MM.1S (cell line): ENCODE measurements at regions not wholly inside any gene's neighbourhood (a gene's known extent, or its start where the extent isn't known, plus 50 kb on each side); places are given as distances from the start of the nearest gene placed in this dataset.

Experiments used
- DNase-seq: peaks from one replicate; pipeline ENCODE4 v3.0.0-alpha.2; 2015
- H2AFZ ChIP-seq: fragments of 300-600 bp; sonication (generic); 2 replicates; pipeline ENCODE4 v1.6.0; 2016; ENCODE audit warnings: antibody characterized with exemption, low read length
- H3F3A ChIP-seq: fragments of 300-600 bp; sonication (generic); 2 replicates; pipeline ENCODE4 v1.6.1; 2016; ENCODE audit warnings: mild to moderate bottlenecking, antibody characterized with exemption, low read length, moderate library complexity, mixed read lengths; ENCODE audit not compliant: insufficient read depth
- H3K27ac ChIP-seq: fragments of 300-600 bp; sonication (generic); 2 replicates; pipeline ENCODE4 v1.5.1; 2016; ENCODE audit warnings: mild to moderate bottlenecking, low read length
- H3K27me3 ChIP-seq: fragments of 300-600 bp; sonication (generic); replicated peaks from 2 replicates; pipeline ENCODE4 v1.6.0; 2016; ENCODE audit warnings: low read length; ENCODE audit not compliant: insufficient read depth
- H3K36me3 ChIP-seq: fragments of 300-600 bp; sonication (generic); replicated peaks from 2 replicates; pipeline ENCODE4 v1.6.1; 2016; ENCODE audit warnings: mild to moderate bottlenecking, low read length, mixed read lengths; ENCODE audit not compliant: insufficient read depth
- H3K4me1 ChIP-seq: fragments of 300-600 bp; sonication (generic); 2 replicates; pipeline ENCODE4 v1.6.1; 2016; ENCODE audit warnings: low read length, mixed read lengths
- H3K4me2 ChIP-seq: fragments of 300-600 bp; sonication (generic); 2 replicates; pipeline ENCODE4 v1.6.0; 2016; ENCODE audit warnings: low read depth, low read length
- H3K4me3 ChIP-seq: fragments of 300-600 bp; sonication (generic); 2 replicates; pipeline ENCODE4 v1.5.1; 2016; ENCODE audit warnings: low read length, mixed read lengths
- H3K79me2 ChIP-seq: fragments of 300-600 bp; sonication (generic); 2 replicates; pipeline ENCODE4 v1.6.1; 2016; ENCODE audit warnings: mixed run types, low read length, mixed read lengths
- H3K9ac ChIP-seq: fragments of 300-600 bp; sonication (generic); 2 replicates; pipeline ENCODE4 v1.6.1; 2016; ENCODE audit warnings: low read length, mixed read lengths
- H3K9me2 ChIP-seq: fragments of 300-600 bp; sonication (generic); replicated peaks from 2 replicates; pipeline ENCODE4 v1.6.1; 2016; ENCODE audit warnings: mild to moderate bottlenecking, low read length, mixed read lengths; ENCODE audit not compliant: insufficient read depth
- H3K9me3 ChIP-seq: fragments of 300-600 bp; sonication (generic); replicated peaks from 2 replicates; pipeline ENCODE4 v1.6.1; 2016; ENCODE audit warnings: mild to moderate bottlenecking, low read length, mixed read lengths; ENCODE audit not compliant: insufficient read depth
- H4K20me1 ChIP-seq: fragments of 300-600 bp; sonication (generic); 2 replicates; pipeline ENCODE4 v1.6.1; 2016; ENCODE audit warnings: mild to moderate bottlenecking, low read length, moderate library complexity, mixed read lengths; ENCODE audit not compliant: insufficient read depth
- EZH2 ChIP-seq: fragments of 300-600 bp; sonication (generic); optimal IDR thresholded peaks from 2 replicates; pipeline ENCODE3; 2017; ENCODE audit warnings: low read depth, mild to moderate bottlenecking, antibody characterized with exemption, low read length, mixed read lengths
- EZH2phosphoT487 ChIP-seq: fragments of 300-600 bp; sonication (generic); IDR thresholded peaks from 2 replicates; pipeline ENCODE4 v1.6.1; 2018; ENCODE audit warnings: antibody characterized with exemption, low read length
- TF ChIP-seq, protein P1 (sequence below): fragments of 300-600 bp; sonication (generic); IDR thresholded peaks from 2 replicates; pipeline ENCODE4 v1.5.1; 2016; ENCODE audit warnings: antibody characterized with exemption, low read length, mixed read lengths

DNA sequence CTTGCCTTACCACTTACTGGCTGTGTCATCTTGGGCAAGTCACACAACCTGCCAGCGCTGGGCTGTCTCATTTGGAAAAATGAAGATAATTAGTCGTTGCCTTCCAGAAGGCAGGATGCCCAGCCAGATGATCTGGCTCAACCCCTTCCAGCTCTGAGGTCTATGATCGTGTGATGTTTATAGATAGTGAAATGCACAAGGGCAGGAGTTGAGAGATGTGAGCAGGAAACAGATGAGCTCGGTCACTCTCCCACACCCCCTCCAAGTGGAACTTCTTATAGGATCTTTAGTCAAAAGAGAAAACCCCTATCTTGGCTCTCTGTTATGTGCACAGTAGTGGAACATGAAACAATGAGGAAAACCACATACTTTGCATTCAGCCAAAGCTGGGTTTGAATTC is 336.8 kb upstream of the PPARGC1A start:
- Histone ChIP-seq H3K4me2 (peak overlapping the region; percentile 48), H3K4me1 (0 out of 2 replicates have a peak, but pooled peaks cover 13% of the 10 kb centered on the region), H2AFZ (peak overlapping the region; percentile 7)

DNA sequence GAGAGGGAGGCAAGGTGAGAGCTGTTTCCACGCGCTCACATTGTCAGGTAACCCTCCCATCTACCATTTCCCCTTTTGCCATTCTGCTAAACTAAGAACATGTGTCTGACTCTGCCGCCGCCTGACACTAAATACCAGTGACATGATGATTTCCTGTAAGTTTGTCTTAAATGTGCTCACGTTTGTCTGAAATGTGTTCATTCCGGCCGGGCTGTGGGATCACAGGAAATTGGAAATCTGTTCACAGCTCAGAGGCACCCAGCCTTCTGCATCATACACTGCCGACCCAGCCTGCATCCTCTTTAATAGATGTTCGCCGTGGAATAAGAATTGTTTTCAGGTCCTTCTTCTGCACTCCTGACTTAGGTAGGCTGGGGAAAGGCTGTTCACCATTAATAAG is 336.2 kb upstream of the PPARGC1A start:
- Histone ChIP-seq H2AFZ (peak overlapping the region; percentile 7; the same call in 1 of the 2 replicates), H3K9me2 (no peaks in the 10 kb centered on the region), H3K36me3 (no peaks in the 10 kb centered on the region), H3K4me1 (0 out of 2 replicates have a peak, but pooled peaks cover 13% of the 10 kb centered on the region), H4K20me1 (no peaks in the 10 kb centered on the region), H3K9ac (no peak overlapping the region), H3K9me3 (no peaks in the 10 kb centered on the region), H3K4me3 (peak overlapping the region; percentile 9), H3K27ac (no peak overlapping the region), H3K79me2 (no peaks in the 10 kb centered on the region), H3F3A (no peaks in the 10 kb centered on the region), H3K27me3 (no peaks in the 10 kb centered on the region), H3K4me2 (peak overlapping the region; percentile 48)
- DNase-seq: no peak
- TF ChIP-seq, protein P1, sequence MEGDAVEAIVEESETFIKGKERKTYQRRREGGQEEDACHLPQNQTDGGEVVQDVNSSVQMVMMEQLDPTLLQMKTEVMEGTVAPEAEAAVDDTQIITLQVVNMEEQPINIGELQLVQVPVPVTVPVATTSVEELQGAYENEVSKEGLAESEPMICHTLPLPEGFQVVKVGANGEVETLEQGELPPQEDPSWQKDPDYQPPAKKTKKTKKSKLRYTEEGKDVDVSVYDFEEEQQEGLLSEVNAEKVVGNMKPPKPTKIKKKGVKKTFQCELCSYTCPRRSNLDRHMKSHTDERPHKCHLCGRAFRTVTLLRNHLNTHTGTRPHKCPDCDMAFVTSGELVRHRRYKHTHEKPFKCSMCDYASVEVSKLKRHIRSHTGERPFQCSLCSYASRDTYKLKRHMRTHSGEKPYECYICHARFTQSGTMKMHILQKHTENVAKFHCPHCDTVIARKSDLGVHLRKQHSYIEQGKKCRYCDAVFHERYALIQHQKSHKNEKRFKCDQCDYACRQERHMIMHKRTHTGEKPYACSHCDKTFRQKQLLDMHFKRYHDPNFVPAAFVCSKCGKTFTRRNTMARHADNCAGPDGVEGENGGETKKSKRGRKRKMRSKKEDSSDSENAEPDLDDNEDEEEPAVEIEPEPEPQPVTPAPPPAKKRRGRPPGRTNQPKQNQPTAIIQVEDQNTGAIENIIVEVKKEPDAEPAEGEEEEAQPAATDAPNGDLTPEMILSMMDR: no peak
- TF ChIP-seq EZH2: no peak
- no peak for TF ChIP-seq EZH2phosphoT487

More for the DNA sequence above, 336.8 kb upstream of the PPARGC1A start:
- TF ChIP-seq, protein P1: no peak
- no peak for TF ChIP-seq EZH2
- no peak for TF ChIP-seq EZH2phosphoT487
- Histone ChIP-seq H4K20me1 (no peaks in the 10 kb centered on the region), H3K4me3 (peak overlapping the region; percentile 9), H3K79me2 (no peaks in the 10 kb centered on the region), H3F3A (no peaks in the 10 kb centered on the region), H3K9ac (no peak overlapping the region), H3K27me3 (no peaks in the 10 kb centered on the region), H3K9me3 (no peaks in the 10 kb centered on the region), H3K27ac (no peak overlapping the region; the same call in 1 of the 2 replicates), H3K36me3 (no peaks in the 10 kb centered on the region), H3K9me2 (no peaks in the 10 kb centered on the region)
- DNase-seq: peak; percentile 72

DNA sequence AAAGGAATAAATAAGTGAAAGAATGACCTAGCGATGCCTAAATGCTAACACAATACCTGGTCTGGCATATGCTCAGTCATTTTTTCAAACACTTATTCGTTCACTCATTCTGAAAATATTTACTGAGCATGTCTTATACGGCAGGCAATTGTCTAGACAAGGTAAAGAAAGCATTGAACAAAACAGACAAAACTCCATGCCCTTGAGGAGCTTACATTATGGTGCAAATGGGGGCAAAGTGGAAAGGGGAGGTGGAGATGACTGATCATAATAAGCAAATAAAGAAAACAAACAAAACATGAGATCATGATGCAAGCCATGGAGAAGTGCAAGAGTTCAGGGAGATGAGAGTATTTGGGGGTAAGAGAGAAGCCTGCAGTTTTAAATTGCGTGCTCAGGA is 334.6 kb upstream of the PPARGC1A start:
- H4K20me1 ChIP-seq: no peaks in the 10 kb centered on the region
- H3K9me3 ChIP-seq: no peaks in the 10 kb centered on the region
- H3K4me3 ChIP-seq: no peak overlapping the region
- no peaks in the 10 kb centered on the region for H3K9me2 ChIP-seq
- no peak overlapping the region for H2AFZ ChIP-seq
- H3K27ac ChIP-seq: no peak overlapping the region
- 0 out of 2 replicates have a peak, but pooled peaks cover 13% of the 10 kb centered on the region for H3K4me1 ChIP-seq
- no peaks in the 10 kb centered on the region for H3K36me3 ChIP-seq
- H3K4me2 ChIP-seq: no peak overlapping the region
- TF ChIP-seq EZH2: no peak
- TF ChIP-seq, protein P1: no peak
- no peak for TF ChIP-seq EZH2phosphoT487
- H3F3A ChIP-seq: no peaks in the 10 kb centered on the region
- H3K27me3 ChIP-seq: no peaks in the 10 kb centered on the region
- DNase-seq: no peak
- no peaks in the 10 kb centered on the region for H3K79me2 ChIP-seq
- H3K9ac ChIP-seq: no peak overlapping the region
